ENCODE measurements at regions not wholly inside any gene's neighbourhood (a gene's known extent, or its start where the extent isn't known, plus 50 kb on each side); places are given as distances from the start of the nearest gene placed in this dataset.

DNA sequence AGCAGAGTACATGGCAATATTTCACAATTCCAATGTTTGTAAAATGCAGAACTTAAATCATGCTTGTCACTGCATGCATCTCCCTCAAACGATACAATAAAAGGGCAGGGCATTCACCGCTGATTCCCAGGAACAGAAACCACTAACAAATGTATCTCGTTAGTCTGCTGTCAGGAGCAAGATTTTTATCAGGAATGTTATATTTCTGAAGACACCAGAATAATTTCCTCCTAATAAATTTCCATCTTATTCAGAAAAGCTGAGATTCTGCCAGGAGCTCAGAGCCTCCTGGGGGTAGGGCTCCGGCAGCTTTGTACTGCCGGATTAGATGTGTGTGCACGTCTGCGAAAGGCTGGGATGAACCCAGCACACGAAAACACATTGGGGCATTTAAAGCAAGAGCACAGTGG is 54.0 kb upstream of the LDB2 start:
- FAIRE-seq = no peak
- H4K20me1 ChIP-seq (ENCODE audit: control insufficient read depth, extremely low read depth, insufficient read depth, low read length) = no peaks in the 10 kb centered on the region
- H3K4me2 ChIP-seq (ENCODE audit: control insufficient read depth, extremely low read depth, insufficient read depth, low read depth, low read length) = peak overlapping the region; percentile 42
- no peaks in the 10 kb centered on the region for H3K79me2 ChIP-seq (ENCODE audit: control insufficient read depth, insufficient read depth, low read length)
- H3K27me3 ChIP-seq (ENCODE audit: control insufficient read depth, extremely low read depth, insufficient read depth, low read length) = no peaks in the 10 kb centered on the region
- dilution Hi-C loops (cut with MboI; ENCODE audit: extremely low pct_ligation_motif_present, low sequenced_read_pairs) = no loop called here
- no peak for DNase-seq (ENCODE audit: low read depth, low spot score)
- peak overlapping the region in 1 of 3 experiments; percentile 37 for H3K4me3 ChIP-seq (ENCODE audit: control insufficient read depth in 2 of 3, extremely low read depth in 1 of 3, insufficient read depth in 2 of 3, low read depth in 1 of 3, low read length in 3 of 3)
- no peaks in the 10 kb centered on the region for H3K36me3 ChIP-seq (ENCODE audit: control insufficient read depth in 2 of 2, extremely low read depth in 1 of 2, insufficient read depth in 2 of 2, low read length in 2 of 2)
- H3K9me1 ChIP-seq (ENCODE audit: control insufficient read depth, extremely low read depth, insufficient read depth, low read length) = no peaks in the 10 kb centered on the region
- H3K4me1 ChIP-seq (ENCODE audit: control insufficient read depth, extremely low read depth, insufficient read depth, low read length) = no peaks in the 10 kb centered on the region
- no peak overlapping the region for H2AFZ ChIP-seq (ENCODE audit: control insufficient read depth, low read length)
- no peaks in the 10 kb centered on the region for H3K9me3 ChIP-seq (ENCODE audit: control insufficient read depth, low read depth, low read length)
- H3K9ac ChIP-seq (ENCODE audit: control insufficient read depth, extremely low read depth, insufficient read depth, low read length) = no peak overlapping the region
- no peak for TF ChIP-seq EZH2 (IDR thresholded peaks at IDR 0.05; ENCODE audit: low read length)
- TF ChIP-seq, protein P1, sequence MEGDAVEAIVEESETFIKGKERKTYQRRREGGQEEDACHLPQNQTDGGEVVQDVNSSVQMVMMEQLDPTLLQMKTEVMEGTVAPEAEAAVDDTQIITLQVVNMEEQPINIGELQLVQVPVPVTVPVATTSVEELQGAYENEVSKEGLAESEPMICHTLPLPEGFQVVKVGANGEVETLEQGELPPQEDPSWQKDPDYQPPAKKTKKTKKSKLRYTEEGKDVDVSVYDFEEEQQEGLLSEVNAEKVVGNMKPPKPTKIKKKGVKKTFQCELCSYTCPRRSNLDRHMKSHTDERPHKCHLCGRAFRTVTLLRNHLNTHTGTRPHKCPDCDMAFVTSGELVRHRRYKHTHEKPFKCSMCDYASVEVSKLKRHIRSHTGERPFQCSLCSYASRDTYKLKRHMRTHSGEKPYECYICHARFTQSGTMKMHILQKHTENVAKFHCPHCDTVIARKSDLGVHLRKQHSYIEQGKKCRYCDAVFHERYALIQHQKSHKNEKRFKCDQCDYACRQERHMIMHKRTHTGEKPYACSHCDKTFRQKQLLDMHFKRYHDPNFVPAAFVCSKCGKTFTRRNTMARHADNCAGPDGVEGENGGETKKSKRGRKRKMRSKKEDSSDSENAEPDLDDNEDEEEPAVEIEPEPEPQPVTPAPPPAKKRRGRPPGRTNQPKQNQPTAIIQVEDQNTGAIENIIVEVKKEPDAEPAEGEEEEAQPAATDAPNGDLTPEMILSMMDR (optimal IDR thresholded peaks at IDR 0.05 in 1 of 3, IDR thresholded peaks at IDR 0.05 in 1 of 3, conservative IDR thresholded peaks at IDR 0.05 in 1 of 3; ENCODE audit: extremely low read depth in 1 of 3, insufficient read depth in 2 of 3, low read length in 3 of 3) = no peak
- no peak overlapping the region for H3K27ac ChIP-seq (ENCODE audit: control insufficient read depth, insufficient read depth, low read length)

Small RNAs in the stretch of these regions (small RNA-seq; reads per million reads assigned to genes)
- gene MTND5P4 (ENCODE audit: insufficient read length in 3 of 3, low read depth in 3 of 3, low replicate concordance in 1 of 3) (0 reads per million in 3 experiments), gene SNORA75B (ENCODE audit: insufficient read length in 3 of 3, low read depth in 3 of 3, low replicate concordance in 1 of 3) (0 to 0.25 (median 0) reads per million in 3 experiments)

Measured in keratinocyte (primary cell).